Activated effector memory CD4-positive, alpha-beta T cell treated with anti-CD3 and anti-CD28 coated beads, Interleukin-2, amount 50 U/mL, for 16 hours (primary cell): ENCODE measurements at regions not wholly inside any gene's neighbourhood (a gene's known extent, or its start where the extent isn't known, plus 50 kb on each side); places are given as distances from the start of the nearest gene placed in this dataset.

Experiments used
- DNase-seq: peaks from one replicate; pipeline ENCODE4 v3.0.0-alpha.2; 2020

DNA sequence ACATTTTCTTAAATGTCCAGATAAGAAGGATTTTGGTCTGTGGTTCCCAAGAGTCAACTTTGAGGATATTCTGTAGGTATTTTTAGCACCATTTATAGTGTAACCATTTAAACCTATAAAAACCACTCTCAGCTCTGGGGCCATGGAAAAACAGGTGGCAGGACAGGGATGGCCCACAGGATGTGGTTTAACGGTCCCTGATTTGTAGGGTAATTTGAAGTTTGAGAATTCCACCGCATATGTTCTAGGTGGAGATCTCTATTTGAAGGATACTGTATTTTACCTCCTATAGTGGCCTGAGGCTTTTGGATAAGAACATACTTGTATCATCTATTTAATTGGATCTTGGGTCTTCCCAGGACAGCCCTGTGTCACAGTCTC is 62.4 kb upstream of the IGLL5 start:
- no peak for DNase-seq

DNA sequence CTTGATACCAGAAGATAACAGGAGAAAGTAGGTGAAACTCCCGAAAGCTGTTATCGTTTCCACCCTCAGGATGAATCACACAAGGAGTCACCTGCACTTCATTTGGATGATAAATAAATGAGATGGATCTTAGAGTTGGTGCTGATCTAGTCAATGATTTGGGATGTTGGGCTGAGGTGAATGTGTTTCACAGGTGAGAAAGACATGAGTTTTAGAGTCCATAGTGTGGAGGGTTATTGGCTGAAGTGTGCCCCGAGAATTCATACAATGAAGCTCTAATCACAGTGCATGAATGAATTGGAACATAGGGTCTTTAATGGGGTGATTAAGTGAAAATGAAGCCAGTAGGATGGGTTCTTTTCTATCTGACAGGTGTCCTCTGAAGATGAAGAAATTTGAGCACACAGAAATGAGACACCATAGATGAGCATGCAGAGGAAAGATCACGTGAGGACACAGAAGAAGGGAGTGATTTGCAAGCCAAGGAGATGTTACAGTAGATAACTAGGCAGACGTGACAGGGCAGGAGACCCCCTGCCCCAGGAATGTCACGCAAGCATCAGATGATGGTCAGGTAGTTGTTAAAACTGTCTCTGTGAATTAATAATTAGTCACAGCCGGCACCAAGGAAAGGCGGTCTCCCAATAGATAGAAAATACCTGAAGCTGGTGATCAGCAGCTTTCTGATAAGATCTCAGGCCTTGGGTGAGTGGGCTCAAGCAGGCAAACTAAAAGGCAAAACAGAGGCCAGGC is 60.3 kb upstream of the IGLL5 start:
- no peak for DNase-seq

DNA sequence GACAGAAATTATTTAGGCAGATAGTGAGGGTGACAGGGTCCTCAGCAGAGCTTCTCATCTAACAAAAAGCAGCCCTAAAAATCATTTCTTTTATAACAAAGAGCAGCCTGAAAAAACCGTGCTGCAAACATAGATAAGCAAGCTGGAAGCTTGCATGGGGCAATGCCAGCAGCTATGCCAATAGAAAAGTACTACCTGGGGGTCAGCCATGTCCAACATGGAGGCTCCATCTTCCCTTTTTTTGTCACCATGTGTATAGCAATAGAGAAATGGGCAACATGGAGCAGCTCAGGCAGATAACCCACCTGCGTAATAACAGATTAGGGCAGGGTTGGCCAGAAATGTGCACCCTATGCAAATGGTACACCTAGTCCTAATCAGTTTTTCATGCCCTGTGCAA is 57.4 kb upstream of the IGLL5 start:
- no peak for DNase-seq

DNA sequence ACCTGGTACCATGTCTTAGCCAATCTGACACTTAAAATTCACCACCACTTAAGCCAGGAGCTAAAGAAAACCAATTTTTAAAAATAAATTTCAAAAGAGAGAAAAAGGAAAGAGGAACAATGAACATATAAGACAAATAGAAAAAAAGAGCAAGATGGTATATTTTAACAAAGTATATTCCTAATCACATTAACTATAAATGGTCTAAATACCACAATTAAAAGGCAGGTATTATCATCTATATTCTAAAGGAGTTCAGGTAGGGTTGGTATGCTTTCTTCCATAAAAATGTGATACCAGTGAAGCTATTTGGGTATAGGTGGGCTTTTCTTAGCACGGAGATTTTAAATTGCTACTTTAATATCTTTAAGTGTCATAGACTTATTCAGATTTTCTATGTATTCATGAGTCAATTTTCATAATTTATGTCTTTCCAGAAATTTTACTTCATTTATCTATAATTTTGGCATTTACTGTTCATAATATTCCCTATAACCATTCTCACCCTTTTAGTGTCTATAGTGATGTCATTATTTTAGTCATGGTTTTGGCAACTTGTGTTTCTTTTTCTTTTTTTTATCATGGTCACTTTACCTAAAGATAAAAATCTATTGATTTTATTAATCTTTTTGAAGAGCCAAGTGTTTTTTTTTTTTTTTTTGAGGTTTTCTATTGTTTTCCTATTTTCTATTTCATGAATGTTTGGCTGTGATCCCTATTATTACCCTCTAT is 56.5 kb upstream of the IGLL5 start:
- no peak for DNase-seq

DNA sequence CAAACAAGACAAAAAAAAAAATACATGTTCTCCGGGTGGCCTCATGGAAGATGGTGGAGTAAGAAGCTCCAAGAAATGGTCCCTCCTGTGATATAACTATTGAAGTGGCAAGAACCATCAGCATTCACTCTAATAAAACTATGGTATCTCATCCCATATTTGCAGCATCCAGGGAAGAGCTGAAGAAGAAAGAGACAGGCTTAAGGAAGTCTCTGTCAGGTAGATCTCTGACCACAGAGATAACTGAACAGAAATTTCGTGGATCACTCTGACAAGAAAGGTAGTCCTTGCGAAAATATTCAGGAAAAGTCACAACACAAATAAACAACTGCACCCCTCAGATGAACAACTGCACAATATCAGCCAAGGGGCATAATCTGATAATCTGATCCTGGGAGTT is 54.6 kb upstream of the IGLL5 start:
- no peak for DNase-seq

DNA sequence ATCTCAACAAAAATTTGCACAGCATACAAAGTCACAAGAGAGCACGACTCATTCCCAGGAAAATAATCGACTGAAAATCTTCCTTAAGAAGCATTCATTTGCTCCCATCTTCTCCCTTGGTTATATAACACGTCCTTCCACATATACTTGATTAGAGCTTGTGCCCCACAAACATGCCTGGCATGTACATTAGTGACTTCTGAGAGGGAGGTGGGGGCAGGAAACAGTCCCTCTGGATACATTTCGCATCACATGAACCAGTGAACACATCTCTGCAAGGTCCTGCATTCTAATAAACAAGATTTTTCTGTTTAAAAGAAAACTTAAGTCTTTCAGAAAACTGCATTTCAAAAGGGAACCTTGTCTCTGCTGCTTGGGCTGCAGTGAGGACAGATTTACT is 54.1 kb upstream of the IGLL5 start:
- no peak for DNase-seq

DNA sequence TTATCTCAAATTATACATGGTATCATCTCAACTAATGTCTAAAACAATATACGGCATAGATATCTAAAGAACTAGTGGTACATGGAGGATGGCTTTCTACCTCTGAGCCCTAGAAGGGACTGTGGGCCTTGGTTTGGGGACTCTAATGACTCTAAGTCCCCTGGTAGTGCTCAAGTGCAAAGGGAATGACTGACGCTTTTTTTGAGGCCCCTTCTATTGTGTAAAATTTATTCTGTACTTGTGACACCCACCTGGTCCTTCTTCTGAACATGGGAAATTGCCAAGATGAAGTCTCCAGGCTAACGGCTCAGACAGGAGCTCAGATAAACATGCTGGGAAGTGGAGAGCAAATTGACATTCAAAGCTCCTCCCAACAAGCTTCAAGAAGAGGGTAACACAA is 53.4 kb upstream of the IGLL5 start:
- no peak for DNase-seq

DNA sequence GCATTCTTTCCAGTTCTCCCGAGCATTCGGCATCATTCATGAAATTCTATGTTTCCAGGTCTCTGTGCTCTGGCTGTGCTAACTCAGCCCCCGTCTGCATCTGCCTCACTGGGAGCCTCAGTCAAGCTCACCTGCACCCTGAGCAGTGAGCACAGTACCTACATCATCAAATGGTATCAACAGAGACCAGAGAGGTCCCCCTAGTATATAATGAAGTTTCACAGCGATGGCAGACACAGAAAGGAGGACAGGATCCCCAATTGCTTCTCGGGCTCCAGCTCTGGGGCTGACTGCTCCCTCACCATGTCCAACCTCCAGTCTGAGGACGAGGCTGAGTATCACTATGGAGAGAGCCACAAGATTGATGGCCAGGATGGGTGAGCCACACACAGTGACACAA is 52.8 kb upstream of the IGLL5 start:
- DNase-seq, result no peak

DNA sequence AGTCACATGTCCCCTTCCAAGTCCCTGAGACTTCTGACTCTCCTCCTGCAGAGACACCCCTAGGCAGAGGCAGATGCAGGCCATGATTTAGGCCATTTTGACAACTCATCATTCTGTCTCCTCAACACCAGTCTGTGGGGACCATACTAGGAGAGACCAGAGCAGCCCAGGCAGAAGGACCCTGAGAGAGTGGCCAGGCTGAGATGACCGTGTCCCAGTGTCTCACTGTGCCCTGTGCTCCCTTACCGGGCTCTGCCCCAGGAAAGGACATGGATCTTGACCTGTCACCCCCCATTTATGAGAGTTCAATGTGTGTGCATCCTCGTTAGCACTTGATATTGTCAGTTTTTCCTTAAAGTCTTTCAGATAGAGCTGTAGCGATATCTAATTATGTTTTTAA is 52.4 kb upstream of the IGLL5 start:
- DNase-seq, result no peak

DNA sequence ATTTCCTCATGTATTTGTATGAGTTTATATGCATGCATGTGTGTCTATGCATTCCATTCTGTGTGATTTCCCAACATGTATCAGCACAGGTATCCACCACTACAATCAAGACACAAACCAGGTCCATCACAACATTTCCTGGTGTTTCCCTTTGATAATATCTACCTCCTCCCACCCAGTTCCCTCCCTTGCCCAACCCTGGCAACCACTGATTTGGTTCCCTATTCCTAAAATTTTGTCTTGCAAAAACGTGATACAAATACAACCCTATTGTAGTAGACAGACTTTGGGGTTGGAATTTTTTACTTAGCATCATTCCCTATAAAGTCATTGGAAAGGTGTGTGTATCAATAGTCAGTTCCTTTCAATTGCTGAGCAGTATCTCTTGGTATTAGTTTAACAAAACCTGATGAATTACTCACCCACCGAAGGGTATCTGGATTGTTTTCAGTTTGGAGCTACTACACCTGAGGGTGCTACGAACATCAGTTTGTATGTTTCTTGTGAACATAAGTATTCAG is 51.8 kb upstream of the IGLL5 start:
- DNase-seq, result no peak

DNA sequence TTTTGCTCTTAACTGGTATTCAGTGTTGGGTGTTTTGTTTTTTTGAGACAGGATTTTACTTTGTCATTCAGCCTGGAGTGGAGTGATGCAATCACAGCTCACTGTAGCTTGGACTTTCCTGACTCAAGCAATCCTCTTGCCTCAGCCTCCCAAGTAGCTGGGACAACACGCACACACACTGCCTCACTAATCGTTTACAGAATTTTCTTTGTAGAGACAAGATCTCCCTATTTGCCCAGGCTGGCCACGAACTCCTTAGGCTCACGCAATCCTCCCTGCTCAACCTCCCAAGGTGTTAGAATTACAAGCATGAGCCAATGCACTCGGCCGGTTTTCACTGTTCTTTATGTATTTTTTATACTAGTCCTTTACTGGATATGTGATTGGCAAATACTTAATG is 51.0 kb upstream of the IGLL5 start:
- no peak for DNase-seq
